ENCODE measurements at regions not wholly inside any gene's neighbourhood (a gene's known extent, or its start where the extent isn't known, plus 50 kb on each side); places are given as distances from the start of the nearest gene placed in this dataset.

DNA sequence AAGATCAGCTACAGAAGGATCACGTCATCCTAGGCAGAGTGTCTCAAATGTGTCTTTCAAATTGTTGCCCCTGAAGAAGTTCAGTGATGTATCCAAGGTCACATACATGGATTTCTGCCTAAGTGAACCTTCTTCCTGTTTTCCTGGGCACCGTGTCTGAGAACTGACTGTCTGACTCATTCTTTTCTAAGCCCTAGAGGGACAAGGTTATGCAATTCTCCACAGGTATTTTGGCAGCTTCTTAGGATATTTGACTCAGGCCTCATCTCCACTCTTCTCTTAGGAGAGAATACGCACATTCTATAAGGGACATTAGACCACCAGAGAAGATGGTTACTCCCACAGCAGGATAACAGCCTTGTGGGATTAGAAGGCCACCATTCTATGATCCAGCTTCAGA is 391.9 kb upstream of the THBS1 start:
- Histone ChIP-seq H3K27ac (no peak overlapping the region), H3K4me3 (no peak overlapping the region), H3K36me3 (no peaks in the 10 kb centered on the region), H3K27me3 (no peaks in the 10 kb centered on the region), H3K9me3 (no peaks in the 10 kb centered on the region), H3K4me1 (no peaks in the 10 kb centered on the region)
- DNase-seq: no peak
- no peak for TF ChIP-seq POLR2A (IDR thresholded peaks at IDR 0.05)
- TF ChIP-seq, protein P1, sequence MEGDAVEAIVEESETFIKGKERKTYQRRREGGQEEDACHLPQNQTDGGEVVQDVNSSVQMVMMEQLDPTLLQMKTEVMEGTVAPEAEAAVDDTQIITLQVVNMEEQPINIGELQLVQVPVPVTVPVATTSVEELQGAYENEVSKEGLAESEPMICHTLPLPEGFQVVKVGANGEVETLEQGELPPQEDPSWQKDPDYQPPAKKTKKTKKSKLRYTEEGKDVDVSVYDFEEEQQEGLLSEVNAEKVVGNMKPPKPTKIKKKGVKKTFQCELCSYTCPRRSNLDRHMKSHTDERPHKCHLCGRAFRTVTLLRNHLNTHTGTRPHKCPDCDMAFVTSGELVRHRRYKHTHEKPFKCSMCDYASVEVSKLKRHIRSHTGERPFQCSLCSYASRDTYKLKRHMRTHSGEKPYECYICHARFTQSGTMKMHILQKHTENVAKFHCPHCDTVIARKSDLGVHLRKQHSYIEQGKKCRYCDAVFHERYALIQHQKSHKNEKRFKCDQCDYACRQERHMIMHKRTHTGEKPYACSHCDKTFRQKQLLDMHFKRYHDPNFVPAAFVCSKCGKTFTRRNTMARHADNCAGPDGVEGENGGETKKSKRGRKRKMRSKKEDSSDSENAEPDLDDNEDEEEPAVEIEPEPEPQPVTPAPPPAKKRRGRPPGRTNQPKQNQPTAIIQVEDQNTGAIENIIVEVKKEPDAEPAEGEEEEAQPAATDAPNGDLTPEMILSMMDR (IDR thresholded peaks at IDR 0.05): no peak

DNA sequence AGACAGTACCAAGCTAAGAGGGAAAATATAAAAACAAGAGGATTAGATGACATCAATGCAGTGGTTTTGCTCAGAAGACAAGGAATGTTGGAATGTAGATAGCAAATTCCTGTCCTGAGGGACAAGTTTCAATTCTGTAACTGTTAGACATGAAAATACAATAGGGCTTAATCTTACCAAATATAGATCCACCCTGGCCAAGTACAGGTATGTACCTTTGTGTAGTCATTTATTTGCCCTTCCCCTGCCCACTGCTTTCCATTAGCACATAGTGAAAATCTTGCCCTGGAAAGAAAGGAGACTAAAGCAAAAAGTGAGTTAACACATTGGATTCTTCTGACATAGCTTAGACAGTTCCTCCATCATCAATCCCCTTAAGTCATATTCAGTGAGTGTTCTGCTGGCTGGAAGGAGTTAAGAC is 389.0 kb upstream of the THBS1 start:
- H3K27ac ChIP-seq: no peak overlapping the region
- H3K4me1 ChIP-seq: no peaks in the 10 kb centered on the region
- no peak for DNase-seq

DNA sequence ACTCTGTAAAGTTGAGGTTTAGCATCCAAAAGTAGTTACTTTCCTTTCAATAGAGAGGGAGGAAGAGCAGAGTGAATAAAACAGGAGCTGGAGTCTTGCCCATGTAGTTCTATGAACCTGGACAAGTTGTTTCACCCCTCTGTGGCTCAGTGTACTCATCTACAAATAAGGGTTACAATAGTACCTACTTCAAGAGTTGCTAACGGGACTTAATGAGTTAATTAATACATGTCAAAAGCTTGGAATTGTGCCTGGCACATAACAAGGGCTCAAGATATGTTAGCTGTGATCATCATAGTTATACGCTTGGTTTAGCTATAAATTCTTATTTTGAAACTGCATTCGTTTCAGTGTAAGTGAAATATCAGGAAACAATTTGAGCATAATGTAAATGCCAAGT is 388.5 kb upstream of the THBS1 start:
- Histone ChIP-seq H3K4me1 (no peaks in the 10 kb centered on the region), H3K36me3 (no peaks in the 10 kb centered on the region), H3K27ac (no peak overlapping the region), H3K27me3 (no peaks in the 10 kb centered on the region), H3K4me3 (no peak overlapping the region), H3K9me3 (no peaks in the 10 kb centered on the region)
- DNase-seq: no peak
- TF ChIP-seq, protein P1 (IDR thresholded peaks at IDR 0.05): no peak
- TF ChIP-seq POLR2A (IDR thresholded peaks at IDR 0.05): no peak

More for the DNA sequence above, 389.0 kb upstream of the THBS1 start:
- Histone ChIP-seq H3K27me3 (no peaks in the 10 kb centered on the region), H3K9me3 (no peaks in the 10 kb centered on the region), H3K36me3 (no peaks in the 10 kb centered on the region), H3K4me3 (no peak overlapping the region)
- TF ChIP-seq, protein P1 (IDR thresholded peaks at IDR 0.05): no peak
- TF ChIP-seq POLR2A (IDR thresholded peaks at IDR 0.05): no peak

DNA sequence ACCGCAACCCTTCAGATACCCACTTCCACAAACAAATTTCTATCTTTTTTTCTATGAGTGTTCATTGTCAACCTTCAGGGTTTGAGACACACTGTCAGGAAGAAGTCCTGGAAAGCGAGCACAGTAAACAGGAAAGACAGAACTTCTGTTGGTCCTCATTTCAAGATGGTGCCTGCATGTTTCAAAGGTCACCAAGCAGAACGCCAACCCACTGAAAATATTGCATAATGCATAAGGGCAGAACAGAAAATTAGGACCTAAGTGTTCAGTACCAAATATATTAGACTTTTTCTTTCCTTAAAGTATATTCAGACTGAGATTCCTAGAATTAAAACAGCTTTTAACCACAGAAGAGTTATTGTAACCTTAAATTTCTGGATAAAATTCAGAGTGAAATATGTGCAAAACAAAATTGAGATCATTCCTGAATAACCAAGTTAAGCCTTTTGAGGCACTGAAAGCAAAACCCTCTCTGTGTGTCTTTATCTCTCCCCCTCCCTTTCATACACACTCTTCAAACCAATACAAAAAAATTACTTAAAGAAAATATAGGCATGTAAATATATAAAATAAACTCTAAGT is 387.8 kb upstream of the THBS1 start:
- Histone ChIP-seq H3K4me3 (no peak overlapping the region), H3K36me3 (no peaks in the 10 kb centered on the region), H3K27ac (no peak overlapping the region), H3K4me1 (no peaks in the 10 kb centered on the region), H3K27me3 (no peaks in the 10 kb centered on the region), H3K9me3 (no peaks in the 10 kb centered on the region)
- TF ChIP-seq, protein P1 (IDR thresholded peaks at IDR 0.05): no peak
- no peak for TF ChIP-seq POLR2A (IDR thresholded peaks at IDR 0.05)
- no peak for DNase-seq

DNA sequence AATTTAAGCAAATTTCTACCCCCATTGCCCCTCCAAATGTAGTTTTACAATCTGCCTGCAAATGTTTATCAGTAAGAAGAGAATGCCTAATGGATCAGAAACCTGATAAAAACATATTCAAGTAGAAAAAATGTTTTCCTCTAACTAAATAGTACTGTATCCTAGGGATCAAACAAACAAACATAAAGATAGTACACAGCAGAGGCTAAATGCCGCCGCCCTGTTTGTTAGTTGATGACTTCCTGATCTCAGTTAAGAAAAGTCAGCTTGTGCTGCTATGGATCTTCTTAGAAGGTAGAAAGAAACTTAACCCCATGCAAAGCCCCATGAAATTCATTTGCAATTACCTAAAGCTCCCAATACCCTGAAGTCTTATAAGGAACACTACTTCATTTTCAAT is 387.3 kb upstream of the THBS1 start:
- Histone ChIP-seq H3K27me3 (no peaks in the 10 kb centered on the region), H3K4me1 (no peaks in the 10 kb centered on the region), H3K36me3 (no peaks in the 10 kb centered on the region), H3K9me3 (no peaks in the 10 kb centered on the region), H3K4me3 (no peak overlapping the region), H3K27ac (no peak overlapping the region)
- TF ChIP-seq, protein P1 (IDR thresholded peaks at IDR 0.05): no peak
- no peak for TF ChIP-seq POLR2A (IDR thresholded peaks at IDR 0.05)
- DNase-seq: no peak
